Tibial nerve (tissue), 4 donors: ENCODE measurements at regions not wholly inside any gene's neighbourhood (a gene's known extent, or its start where the extent isn't known, plus 50 kb on each side); places are given as distances from the start of the nearest gene placed in this dataset.

Experiments
- CTCF ChIP-seq, 5 experiments: fragments of 200-600 bp in 3 of 5; fragments of 450-650 bp in 2 of 5; sonication (generic) in 3 of 5; IDR thresholded peaks; one replicate each; pipeline ENCODE4 v1.5.1; 2016 to 2019; ENCODE audit warnings: antibody characterized with exemption in 5 of 5, mild to moderate bottlenecking in 3 of 5, moderate library complexity in 2 of 5
- EP300 ChIP-seq, 2 donors: sonication (generic); formaldehyde crosslinking; IDR thresholded peaks; one replicate each; pipeline ENCODE4 v1.6.1; 2017; ENCODE audit warnings: antibody characterized with exemption in 2 of 2, mild to moderate bottlenecking in 1 of 2

GRCh38 chr7:68050627-68051026 is 1054.0 kb downstream of the TYW1 start:
- TF ChIP-seq CTCF (IDR thresholded peaks at IDR 0.05): no peak
- no peak for TF ChIP-seq EP300 (IDR thresholded peaks at IDR 0.05)
